IPS-20b (cell line): ENCODE measurements at regions not wholly inside any gene's neighbourhood (a gene's known extent, or its start where the extent isn't known, plus 50 kb on each side); places are given as distances from the start of the nearest gene placed in this dataset.
"Not testable (repeated sequence)": the region's sequence is repeated elsewhere in the genome, so short reads cannot be mapped to it uniquely, and the experiment has no call there.

Experiments used
- H3K27ac ChIP-seq: one replicate; pipeline ENCODE4 v1.5.1; 2013; ENCODE audit warnings: low read length
- H3K27me3 ChIP-seq: 2 replicates; pipeline ENCODE4 v1.6.1; 2013; ENCODE audit warnings: mild to moderate bottlenecking, low read length, inconsistent platforms; ENCODE audit not compliant: insufficient read depth
- H3K36me3 ChIP-seq: 2 replicates; pipeline ENCODE4 v1.6.1; 2013; ENCODE audit warnings: low read depth, mild to moderate bottlenecking, inconsistent platforms, low read length, moderate library complexity; ENCODE audit not compliant: insufficient read depth
- H3K4me1 ChIP-seq: 2 replicates; pipeline ENCODE4 v1.6.1; 2013; ENCODE audit warnings: mild to moderate bottlenecking, control low read depth, inconsistent platforms, low read length, moderate library complexity; ENCODE audit not compliant: insufficient read depth
- H3K4me3 ChIP-seq: 2 replicates; pipeline ENCODE4 v1.5.1; 2013; ENCODE audit warnings: mild to moderate bottlenecking, low read length, inconsistent platforms
- H3K9ac ChIP-seq: 2 replicates; pipeline ENCODE4 v1.6.1; 2013; ENCODE audit warnings: low read depth, mild to moderate bottlenecking, inconsistent platforms, low read length, moderate library complexity
- H3K9me3 ChIP-seq: 2 replicates; pipeline ENCODE4 v1.6.1; 2013; ENCODE audit warnings: mild to moderate bottlenecking, low read depth, low read length, inconsistent platforms; ENCODE audit not compliant: insufficient read depth

DNA sequence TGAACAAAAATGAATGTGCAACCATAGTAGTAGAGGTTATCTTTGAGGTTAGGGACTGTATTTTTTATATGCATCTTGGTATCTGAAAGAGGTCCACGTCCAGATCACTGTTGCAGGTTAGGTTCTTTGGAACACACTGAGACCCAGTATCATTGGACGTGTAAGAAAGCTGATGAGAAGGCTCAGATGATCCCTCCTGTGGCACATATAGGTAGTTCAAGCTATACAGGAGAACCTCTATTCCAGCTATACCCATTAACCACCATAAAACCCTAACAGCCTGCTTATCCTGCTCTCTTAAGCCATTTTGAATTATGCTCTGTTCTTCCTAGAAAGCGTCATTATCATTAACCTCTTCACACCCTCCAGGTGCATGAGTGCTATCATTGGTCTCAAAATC is 930.7 kb upstream of the HS3ST1 start:
- H3K36me3 ChIP-seq, result no peaks in the 10 kb centered on the region
- no peaks in the 10 kb centered on the region for H3K27me3 ChIP-seq
- H3K9me3 ChIP-seq, result no peaks in the 10 kb centered on the region
- H3K4me3 ChIP-seq, result no peak overlapping the region
- H3K4me1 ChIP-seq, result peaks cover 19% of the 10 kb centered on the region
- no peak overlapping the region for H3K9ac ChIP-seq
- no peak overlapping the region for H3K27ac ChIP-seq

DNA sequence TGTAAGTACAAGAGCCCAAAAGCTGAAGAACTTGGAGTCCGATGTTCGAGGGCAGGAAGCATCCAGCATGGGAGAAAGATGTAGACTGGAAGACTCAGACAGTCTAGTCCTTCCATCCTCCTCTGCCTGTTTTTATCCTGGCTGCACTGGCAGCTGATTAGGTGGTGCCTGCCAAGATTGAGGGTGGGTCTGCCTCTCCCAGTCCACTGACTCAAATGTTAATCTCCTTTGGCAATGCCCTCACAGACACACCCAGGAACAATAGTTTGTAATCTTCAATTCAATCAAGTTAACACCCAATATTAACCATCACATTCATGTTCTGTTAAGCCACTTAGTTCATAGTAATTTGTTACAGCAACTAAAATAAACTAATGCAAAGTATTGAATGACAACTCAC is 904.4 kb upstream of the HS3ST1 start:
- H3K9me3 ChIP-seq, H3K9ac ChIP-seq, H3K27me3 ChIP-seq, H3K4me1 ChIP-seq, H3K27ac ChIP-seq, H3K4me3 ChIP-seq, H3K36me3 ChIP-seq: not testable (repeated sequence)

DNA sequence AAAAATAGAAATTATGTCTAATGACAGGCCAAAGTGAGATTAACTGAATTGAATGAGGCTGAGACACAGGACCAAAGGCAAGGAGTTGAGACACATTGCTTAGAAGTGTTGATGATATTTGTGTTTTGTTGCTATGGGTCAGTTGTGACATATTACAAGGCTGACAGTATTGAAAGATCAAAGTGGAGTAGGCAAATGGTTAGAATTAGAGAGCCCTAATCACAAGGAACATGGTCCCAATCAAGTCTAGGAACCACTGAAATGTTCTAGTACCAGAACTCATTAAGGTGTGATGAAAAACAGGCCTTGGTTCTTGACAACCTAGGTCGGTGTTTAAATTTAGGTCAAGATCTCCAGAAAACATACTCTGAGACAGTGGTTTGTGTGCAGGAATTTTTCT is 896.3 kb upstream of the HS3ST1 start:
- Histone ChIP-seq H3K4me1 (no peaks in the 10 kb centered on the region), H3K27ac (no peak overlapping the region), H3K27me3 (no peaks in the 10 kb centered on the region), H3K36me3 (no peaks in the 10 kb centered on the region), H3K4me3 (no peak overlapping the region), H3K9ac (no peak overlapping the region), H3K9me3 (no peaks in the 10 kb centered on the region)

DNA sequence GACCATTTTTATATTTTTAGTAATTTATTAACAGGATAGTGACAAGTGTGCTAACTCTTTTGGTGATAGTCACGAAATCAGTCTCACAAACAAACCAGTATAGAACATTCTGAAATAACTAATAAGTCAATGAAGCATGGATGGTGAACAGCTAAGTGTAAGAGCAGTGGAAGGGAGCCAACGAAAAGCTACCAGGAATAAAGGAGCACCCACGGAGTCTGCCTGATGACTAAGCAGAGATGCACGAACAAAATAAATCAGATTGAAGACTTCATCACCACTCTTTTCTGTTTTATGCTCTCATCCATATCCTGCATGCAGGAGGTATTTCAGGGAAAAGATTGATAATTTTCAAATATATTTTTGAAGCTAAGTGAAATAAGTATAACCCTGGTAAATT is 891.1 kb upstream of the HS3ST1 start:
- no peak overlapping the region for H3K4me3 ChIP-seq
- no peak overlapping the region for H3K9ac ChIP-seq
- no peaks in the 10 kb centered on the region for H3K27me3 ChIP-seq
- H3K4me1 ChIP-seq, result no peaks in the 10 kb centered on the region
- H3K36me3 ChIP-seq, result no peaks in the 10 kb centered on the region
- no peak overlapping the region for H3K27ac ChIP-seq
- H3K9me3 ChIP-seq, result no peaks in the 10 kb centered on the region

DNA sequence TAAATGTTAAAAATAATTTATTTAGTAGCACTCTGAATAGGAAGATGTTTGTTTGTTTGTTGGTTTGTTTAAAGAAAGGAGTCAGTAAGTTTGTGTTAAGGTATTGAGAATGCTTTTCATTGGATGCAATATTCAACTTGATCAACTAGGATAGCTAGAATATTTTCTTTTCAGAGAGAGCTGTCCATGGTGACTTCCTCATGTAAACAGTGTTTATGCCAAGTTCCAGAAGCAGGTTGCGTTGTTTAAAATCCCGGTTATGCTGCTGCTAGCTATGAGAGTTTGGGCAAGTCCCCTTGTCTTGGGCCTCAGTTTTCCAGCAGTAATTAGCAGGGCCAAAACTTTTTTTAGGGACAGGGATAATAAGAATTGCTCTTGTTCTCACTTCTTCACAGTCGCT is 876.2 kb upstream of the HS3ST1 start:
- Histone ChIP-seq H3K27ac (no peak overlapping the region), H3K4me3 (no peak overlapping the region), H3K9me3 (no peaks in the 10 kb centered on the region), H3K27me3 (no peaks in the 10 kb centered on the region), H3K4me1 (no peaks in the 10 kb centered on the region), H3K9ac (no peak overlapping the region), H3K36me3 (no peaks in the 10 kb centered on the region)

DNA sequence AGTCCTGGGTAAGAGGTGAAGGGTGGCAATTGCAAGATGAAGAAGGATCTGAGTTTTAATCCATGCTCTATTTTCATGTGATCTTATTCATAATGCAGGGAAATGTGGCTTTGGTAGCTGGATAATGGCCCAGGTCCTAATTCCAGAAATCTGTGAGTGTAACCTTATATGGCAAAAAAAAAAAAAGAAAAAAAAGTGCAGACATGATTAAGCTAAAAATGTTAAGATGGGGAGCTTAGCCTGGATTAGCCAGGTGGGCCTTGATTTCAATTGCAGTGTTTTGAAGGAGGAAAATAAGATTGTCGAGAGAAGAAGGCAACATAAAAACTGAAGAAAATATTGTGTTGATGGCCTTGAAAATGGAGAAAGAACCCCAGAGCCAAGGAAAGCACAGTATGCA is 867.7 kb upstream of the HS3ST1 start:
- Histone ChIP-seq H3K4me3 (no peak overlapping the region), H3K4me1 (no peaks in the 10 kb centered on the region), H3K36me3 (no peaks in the 10 kb centered on the region), H3K9me3 (no peaks in the 10 kb centered on the region), H3K27me3 (no peaks in the 10 kb centered on the region), H3K27ac (no peak overlapping the region), H3K9ac (no peak overlapping the region)

DNA sequence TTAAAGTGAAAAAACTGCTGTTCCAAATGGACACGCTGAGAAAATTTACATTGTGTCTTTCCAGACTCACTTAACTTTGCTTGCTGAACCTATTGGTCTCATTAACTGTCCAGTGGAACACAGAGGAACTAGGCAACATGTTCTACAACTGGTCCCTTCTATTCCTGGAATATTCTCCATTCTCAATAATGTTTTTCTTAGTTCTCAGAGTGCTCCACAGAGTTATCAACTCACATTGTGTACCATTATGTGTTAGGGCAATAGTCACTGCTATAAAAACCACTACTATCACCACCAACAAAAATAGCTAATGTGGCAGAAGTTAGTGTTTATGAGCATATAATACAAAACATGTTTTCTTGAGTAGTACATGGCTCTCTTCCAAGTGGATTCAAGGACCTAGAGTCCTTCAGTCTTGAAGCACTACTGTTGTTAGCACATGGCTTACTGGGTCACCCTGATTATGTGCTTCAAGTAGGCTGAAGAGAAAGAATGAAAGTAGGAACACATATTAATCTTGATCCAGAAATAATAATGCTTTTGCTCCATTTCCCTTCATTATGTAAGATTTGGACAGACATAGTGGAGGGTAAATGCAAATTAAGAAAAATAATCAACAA is 865.3 kb upstream of the HS3ST1 start:
- Histone ChIP-seq H3K4me3 (no peak overlapping the region), H3K9me3 (peaks cover 4% of the 10 kb centered on the region; the same call in 1 of the 2 replicates), H3K27ac (no peak overlapping the region)

DNA sequence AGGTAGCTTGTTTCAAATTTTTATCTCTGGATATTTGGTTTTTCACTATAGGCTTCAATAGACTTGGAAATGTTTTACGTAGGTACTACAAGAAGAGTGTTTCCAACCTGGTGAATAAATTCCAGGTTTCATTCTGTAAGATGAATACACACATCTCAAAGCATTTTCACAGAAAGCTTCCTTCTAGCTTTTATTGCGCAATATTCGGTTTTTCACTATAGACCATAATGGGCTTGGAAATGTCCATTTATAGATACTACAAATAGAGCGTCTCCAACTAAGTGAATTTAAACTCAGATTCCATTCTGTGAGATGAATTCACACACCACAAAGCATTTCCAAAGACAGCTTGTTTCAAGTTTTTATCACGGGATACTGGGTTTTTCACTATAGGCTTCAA is 857.7 kb upstream of the HS3ST1 start:
- no peak overlapping the region for H3K27ac ChIP-seq
- no peaks in the 10 kb centered on the region for H3K27me3 ChIP-seq
- H3K36me3 ChIP-seq, result no peaks in the 10 kb centered on the region
- H3K4me1 ChIP-seq, result no peaks in the 10 kb centered on the region
- H3K4me3 ChIP-seq, result no peak overlapping the region
- no peak overlapping the region for H3K9ac ChIP-seq
- H3K9me3 ChIP-seq, result peaks cover 42% of the 10 kb centered on the region

More for the DNA sequence above, 865.3 kb upstream of the HS3ST1 start:
- no peak overlapping the region for H3K9ac ChIP-seq
- H3K4me1 ChIP-seq, result no peaks in the 10 kb centered on the region
- H3K27me3 ChIP-seq, result no peaks in the 10 kb centered on the region
- no peaks in the 10 kb centered on the region for H3K36me3 ChIP-seq

DNA sequence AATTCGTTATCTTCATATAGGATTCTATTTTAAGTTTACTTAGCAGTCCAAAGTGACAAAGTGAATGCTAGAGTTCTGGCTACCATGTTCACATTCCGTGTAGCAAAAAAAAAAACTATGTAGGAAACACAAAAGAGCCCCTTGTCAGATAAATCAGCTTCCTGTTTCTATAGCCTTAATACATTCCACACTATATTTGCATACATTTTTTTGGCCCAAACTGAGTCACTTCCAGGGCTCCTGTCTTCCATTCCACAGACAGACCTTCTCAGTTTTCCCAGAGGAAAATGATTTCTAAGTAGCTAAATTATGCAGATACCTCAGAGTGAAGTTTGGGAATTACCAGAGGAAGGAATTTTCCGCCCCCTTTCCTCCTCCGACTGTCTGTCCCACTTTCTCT is 841.9 kb upstream of the HS3ST1 start:
- H3K27ac ChIP-seq, result no peak overlapping the region
- H3K27me3 ChIP-seq, result no peaks in the 10 kb centered on the region
- H3K36me3 ChIP-seq, result no peaks in the 10 kb centered on the region
- no peak overlapping the region for H3K9ac ChIP-seq
- H3K4me3 ChIP-seq, result no peak overlapping the region
- H3K9me3 ChIP-seq, result peaks cover 3% of the 10 kb centered on the region; the same call in 1 of the 2 replicates
- peaks cover 5% of the 10 kb centered on the region; the same call in 1 of the 2 replicates for H3K4me1 ChIP-seq

DNA sequence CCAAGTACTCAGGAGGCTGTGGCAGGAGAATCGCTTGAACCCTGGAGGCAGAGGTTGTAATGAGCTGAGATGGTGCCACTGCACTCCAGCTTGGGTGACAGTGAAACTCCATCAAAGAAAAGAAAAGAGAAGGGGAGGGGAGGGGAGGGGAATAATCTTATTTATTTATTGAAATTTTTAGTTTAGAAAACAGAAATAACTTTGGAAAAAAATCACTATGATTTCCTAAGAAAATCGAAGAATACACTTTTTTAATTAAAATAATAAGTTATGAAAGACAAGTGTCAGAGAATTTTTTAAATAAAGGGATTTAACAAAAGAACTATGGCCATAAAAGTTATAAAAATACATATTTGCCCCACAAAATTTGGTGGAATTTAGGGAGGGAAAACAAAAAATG is 836.9 kb upstream of the HS3ST1 start:
- no peak overlapping the region for H3K27ac ChIP-seq
- H3K4me3 ChIP-seq, result no peak overlapping the region
- H3K27me3 ChIP-seq, result no peaks in the 10 kb centered on the region
- peaks cover under 1% of the 10 kb centered on the region; the same call in 1 of the 2 replicates for H3K4me1 ChIP-seq
- H3K9ac ChIP-seq, result no peak overlapping the region
- H3K9me3 ChIP-seq, result no peaks in the 10 kb centered on the region
- no peaks in the 10 kb centered on the region for H3K36me3 ChIP-seq

DNA sequence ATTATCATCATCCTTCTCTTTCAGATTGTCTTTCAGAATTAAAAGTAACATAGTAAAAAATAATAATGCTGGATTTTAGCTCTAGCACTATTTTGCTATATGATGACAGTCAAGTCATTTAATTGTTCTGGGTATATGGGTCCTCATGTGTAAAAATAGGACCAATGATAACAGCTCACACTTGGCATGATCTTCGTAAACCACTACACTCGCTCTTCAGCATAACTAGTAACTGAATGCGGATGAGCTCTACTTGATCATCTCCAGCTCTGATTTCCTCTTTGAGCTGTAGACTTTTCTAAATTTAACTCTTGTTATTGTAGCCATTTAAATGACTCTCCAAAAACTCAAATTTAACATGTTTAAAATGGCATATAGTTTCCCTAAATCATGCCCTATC is 831.8 kb upstream of the HS3ST1 start:
- Histone ChIP-seq H3K27me3 (no peaks in the 10 kb centered on the region), H3K9me3 (no peaks in the 10 kb centered on the region), H3K9ac (no peak overlapping the region), H3K36me3 (no peaks in the 10 kb centered on the region), H3K4me3 (no peak overlapping the region), H3K4me1 (no peaks in the 10 kb centered on the region), H3K27ac (no peak overlapping the region)

DNA sequence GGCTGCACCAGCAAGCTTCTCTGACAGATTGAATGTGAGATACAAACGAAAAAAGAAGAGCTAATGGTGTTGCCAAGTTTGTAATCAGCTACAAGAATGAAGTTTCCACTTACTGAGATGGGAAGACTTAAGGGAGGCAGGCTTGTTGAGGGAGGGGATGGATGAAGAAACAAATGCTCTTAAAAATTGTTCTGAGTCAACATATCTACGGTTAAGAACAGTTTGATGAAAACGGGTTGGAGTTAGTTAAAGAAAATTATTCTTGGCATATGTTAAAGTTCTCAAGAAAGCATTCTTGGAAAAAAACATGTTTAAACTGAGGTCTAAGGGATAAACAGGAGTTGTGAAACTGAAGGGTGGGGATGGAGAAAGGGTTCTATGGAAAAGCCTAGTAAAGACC is 816.3 kb upstream of the HS3ST1 start:
- H3K9ac ChIP-seq, result no peak overlapping the region
- H3K9me3 ChIP-seq, result no peaks in the 10 kb centered on the region
- peaks cover 23% of the 10 kb centered on the region for H3K4me1 ChIP-seq
- H3K27me3 ChIP-seq, result no peaks in the 10 kb centered on the region
- no peak overlapping the region for H3K4me3 ChIP-seq
- H3K36me3 ChIP-seq, result no peaks in the 10 kb centered on the region
- no peak overlapping the region for H3K27ac ChIP-seq
